ENCODE measurements at regions not wholly inside any gene's neighbourhood (a gene's known extent, or its start where the extent isn't known, plus 50 kb on each side); places are given as distances from the start of the nearest gene placed in this dataset.

- TF ChIP-seq CTCF (conservative IDR thresholded peaks at IDR 0.05) (no peak), ZFX (IDR thresholded peaks at IDR 0.05) (no peak)
- no peak overlapping the region for H3K27ac ChIP-seq
These were observed 434.6 kb downstream of the CD109 start for GRCh38 chr6:74130641-74131040.

GRCh38 chr6:74128536-74128935, 432.5 kb downstream of the CD109 start:
- TF ChIP-seq ZFX (IDR thresholded peaks at IDR 0.05) (no peak), CTCF (conservative IDR thresholded peaks at IDR 0.05) (no peak)

GRCh38 chr6:74117113-74117512, 421.1 kb downstream of the CD109 start:
- TF ChIP-seq ZFX (IDR thresholded peaks at IDR 0.05) = no peak
- no peak for TF ChIP-seq CTCF (conservative IDR thresholded peaks at IDR 0.05)

More at GRCh38 chr6:74128536-74128935, 432.5 kb downstream of the CD109 start:
- no peak overlapping the region for H3K27ac ChIP-seq

GRCh38 chr6:74115674-74116073, 419.7 kb downstream of the CD109 start:
- no peak for TF ChIP-seq ZFX (IDR thresholded peaks at IDR 0.05)
- TF ChIP-seq CTCF (conservative IDR thresholded peaks at IDR 0.05) = no peak
- no peak overlapping the region for H3K27ac ChIP-seq

More at GRCh38 chr6:74117113-74117512, 421.1 kb downstream of the CD109 start:
- H3K27ac ChIP-seq = no peak overlapping the region

- H3K27ac ChIP-seq = no peak overlapping the region
- TF ChIP-seq CTCF (conservative IDR thresholded peaks at IDR 0.05) = no peak
- no peak for TF ChIP-seq ZFX (IDR thresholded peaks at IDR 0.05)
These were observed 418.4 kb downstream of the CD109 start for GRCh38 chr6:74114428-74114827.

- no peak for TF ChIP-seq CTCF (conservative IDR thresholded peaks at IDR 0.05)
- TF ChIP-seq ZFX (IDR thresholded peaks at IDR 0.05) = no peak
- no peak overlapping the region for H3K27ac ChIP-seq
These were observed 417.9 kb downstream of the CD109 start for GRCh38 chr6:74113901-74114300.

GRCh38 chr6:74103417-74103816, 407.4 kb downstream of the CD109 start:
- no peak for TF ChIP-seq ZFX (IDR thresholded peaks at IDR 0.05)
- TF ChIP-seq CTCF (conservative IDR thresholded peaks at IDR 0.05) = no peak

More at GRCh38 chr6:74103417-74103816, 407.4 kb downstream of the CD109 start:
- H3K27ac ChIP-seq = no peak overlapping the region
